ENCODE measurements at regions not wholly inside any gene's neighbourhood (a gene's known extent, or its start where the extent isn't known, plus 50 kb on each side); places are given as distances from the start of the nearest gene placed in this dataset.

DNA sequence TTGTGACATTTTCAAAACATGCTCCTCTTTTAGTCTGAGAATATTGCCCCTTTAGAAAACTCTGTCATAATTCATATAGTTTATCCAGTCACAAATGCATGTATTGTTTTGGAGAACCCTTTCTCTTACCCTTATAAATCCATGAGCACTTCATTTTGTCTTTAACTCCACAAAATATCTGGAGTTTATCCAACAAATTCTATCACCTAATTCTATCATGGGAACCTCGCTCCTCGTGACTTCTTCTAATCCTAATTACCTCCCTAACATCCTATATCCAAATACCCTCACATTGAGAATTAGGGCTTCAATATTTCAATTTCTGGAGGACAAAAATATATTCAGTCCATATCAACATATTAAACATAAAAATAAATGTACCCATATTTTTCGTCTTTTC, 1565.9 kb downstream of the ARAP2 start:
- no peak overlapping the region for H3K9ac ChIP-seq
- WGBS, 2 experiments (ENCODE audit: low coverage in 1 of 2, low lambda C conversion rate in 2 of 2, missing lambda C conversion rate in 2 of 2), result 17 to 28% methylated on average over 3 of the region's 3 CpGs
- no peaks in the 10 kb centered on the region for H3K9me2 ChIP-seq (ENCODE audit: insufficient read depth)
- DNase-seq, result no peak
- H3K4me3 ChIP-seq, result no peak overlapping the region
- no peak overlapping the region for H2AFZ ChIP-seq
- no peaks in the 10 kb centered on the region for H3K9me3 ChIP-seq (ENCODE audit: low read depth)
- no peaks in the 10 kb centered on the region for H3K36me3 ChIP-seq (ENCODE audit: low read depth)
- H3K4me1 ChIP-seq (ENCODE audit: insufficient read depth), result no peaks in the 10 kb centered on the region
- H3F3A ChIP-seq (ENCODE audit: insufficient read depth), result no peaks in the 10 kb centered on the region
- H3K4me2 ChIP-seq (ENCODE audit: unreplicated experiment), result no peak overlapping the region
- H4K20me1 ChIP-seq (ENCODE audit: insufficient read depth), result no peaks in the 10 kb centered on the region
- H3K27ac ChIP-seq, result no peak overlapping the region
- no peaks in the 10 kb centered on the region for H3K79me2 ChIP-seq (ENCODE audit: insufficient read depth)
- in situ Hi-C loops (cut with MboI), result no loop called here
- TF ChIP-seq EZH2phosphoT487 (IDR thresholded peaks at IDR 0.05; ENCODE audit: insufficient read depth, low read depth) (no peak), EZH2 (IDR thresholded peaks at IDR 0.05; ENCODE audit: insufficient read depth, poor library complexity, severe bottlenecking) (no peak)
- H3K27me3 ChIP-seq (replicated peaks; ENCODE audit: insufficient read depth), result no peaks in the 10 kb centered on the region

- 46 to 65% methylated on average over 7 of the region's 7 CpGs for WGBS, 2 experiments (ENCODE audit: low coverage in 1 of 2, low lambda C conversion rate in 2 of 2, missing lambda C conversion rate in 2 of 2)
- H3K79me2 ChIP-seq (ENCODE audit: insufficient read depth), result no peaks in the 10 kb centered on the region
- no peaks in the 10 kb centered on the region for H3K27me3 ChIP-seq (replicated peaks; ENCODE audit: insufficient read depth)
- H4K20me1 ChIP-seq (ENCODE audit: insufficient read depth), result no peaks in the 10 kb centered on the region
- H3K4me1 ChIP-seq (ENCODE audit: insufficient read depth), result no peaks in the 10 kb centered on the region
- H3K4me3 ChIP-seq, result no peak overlapping the region
- in situ Hi-C loops (cut with MboI), result no loop called here
- no peak for DNase-seq
- H3K4me2 ChIP-seq (ENCODE audit: unreplicated experiment), result no peak overlapping the region
- no peaks in the 10 kb centered on the region for H3K9me3 ChIP-seq (ENCODE audit: low read depth)
- H3K27ac ChIP-seq, result no peak overlapping the region
- TF ChIP-seq EZH2phosphoT487 (IDR thresholded peaks at IDR 0.05; ENCODE audit: insufficient read depth, low read depth), result no peak
- no peak for TF ChIP-seq EZH2 (IDR thresholded peaks at IDR 0.05; ENCODE audit: insufficient read depth, poor library complexity, severe bottlenecking)
- no peak overlapping the region for H2AFZ ChIP-seq
- no peaks in the 10 kb centered on the region for H3F3A ChIP-seq (ENCODE audit: insufficient read depth)
- H3K36me3 ChIP-seq (ENCODE audit: low read depth), result no peaks in the 10 kb centered on the region
- H3K9ac ChIP-seq, result no peak overlapping the region
- no peaks in the 10 kb centered on the region for H3K9me2 ChIP-seq (ENCODE audit: insufficient read depth)
These were observed 1565.1 kb downstream of the ARAP2 start for GRCh38 chr4:34679228-34679627.

- in situ Hi-C loops (cut with MboI), result no loop called here
These were observed 1534.8 kb downstream of the ARAP2 start for GRCh38 chr4:34709564-34709963.

GRCh38 chr4:34718576-34719245, 1525.6 kb downstream of the ARAP2 start:
- in situ Hi-C loops (cut with MboI), result no loop called here
- DNase-seq, result no peak
- H3K36me3 ChIP-seq (ENCODE audit: low read depth), result no peaks in the 10 kb centered on the region

More at GRCh38 chr4:34709564-34709963, 1534.8 kb downstream of the ARAP2 start:
- Histone ChIP-seq H3K79me2 (ENCODE audit: insufficient read depth) (no peaks in the 10 kb centered on the region), H3K36me3 (ENCODE audit: low read depth) (no peaks in the 10 kb centered on the region), H3K4me2 (ENCODE audit: unreplicated experiment) (no peak overlapping the region), H3K4me3 (no peak overlapping the region), H3F3A (ENCODE audit: insufficient read depth) (no peaks in the 10 kb centered on the region), H3K9me2 (ENCODE audit: insufficient read depth) (no peaks in the 10 kb centered on the region), H2AFZ (no peak overlapping the region), H3K4me1 (ENCODE audit: insufficient read depth) (no peaks in the 10 kb centered on the region), H3K27me3 (replicated peaks; ENCODE audit: insufficient read depth) (no peaks in the 10 kb centered on the region), H4K20me1 (ENCODE audit: insufficient read depth) (no peaks in the 10 kb centered on the region), H3K27ac (no peak overlapping the region), H3K9me3 (ENCODE audit: low read depth) (no peaks in the 10 kb centered on the region), H3K9ac (no peak overlapping the region)
- DNase-seq, result no peak
- WGBS, 2 experiments (ENCODE audit: low coverage in 1 of 2, low lambda C conversion rate in 2 of 2, missing lambda C conversion rate in 2 of 2), result 13 to 19% methylated on average over 1 of the region's 1 CpG
- TF ChIP-seq EZH2 (IDR thresholded peaks at IDR 0.05; ENCODE audit: insufficient read depth, poor library complexity, severe bottlenecking), result no peak
- no peak for TF ChIP-seq EZH2phosphoT487 (IDR thresholded peaks at IDR 0.05; ENCODE audit: insufficient read depth, low read depth)

More at GRCh38 chr4:34718576-34719245, 1525.6 kb downstream of the ARAP2 start:
- Histone ChIP-seq H3K27ac (no peak overlapping the region), H3K9ac (no peak overlapping the region), H3K79me2 (ENCODE audit: insufficient read depth) (no peaks in the 10 kb centered on the region), H3K4me1 (ENCODE audit: insufficient read depth) (no peaks in the 10 kb centered on the region), H3K4me3 (no peak overlapping the region), H2AFZ (no peak overlapping the region), H3K9me3 (ENCODE audit: low read depth) (no peaks in the 10 kb centered on the region), H3K4me2 (ENCODE audit: unreplicated experiment) (no peak overlapping the region), H3F3A (ENCODE audit: insufficient read depth) (no peaks in the 10 kb centered on the region), H3K27me3 (replicated peaks; ENCODE audit: insufficient read depth) (no peaks in the 10 kb centered on the region), H3K9me2 (ENCODE audit: insufficient read depth) (no peaks in the 10 kb centered on the region), H4K20me1 (ENCODE audit: insufficient read depth) (no peaks in the 10 kb centered on the region)
- 8 to 10% methylated on average over 5 of the region's 5 CpGs for WGBS, 2 experiments (ENCODE audit: low coverage in 1 of 2, low lambda C conversion rate in 2 of 2, missing lambda C conversion rate in 2 of 2)
- no peak for TF ChIP-seq EZH2phosphoT487 (IDR thresholded peaks at IDR 0.05; ENCODE audit: insufficient read depth, low read depth)
- no peak for TF ChIP-seq EZH2 (IDR thresholded peaks at IDR 0.05; ENCODE audit: insufficient read depth, poor library complexity, severe bottlenecking)
